ELR (cell line): ENCODE measurements at regions not wholly inside any gene's neighbourhood (a gene's known extent, or its start where the extent isn't known, plus 50 kb on each side); places are given as distances from the start of the nearest gene placed in this dataset.
A peak's percentile ranks its signal among the peaks of the same experiment; 100 is the strongest.

Experiments used
- DNase-seq: peaks from one replicate; pipeline ENCODE4 v3.0.0-alpha.2; 2015; ENCODE audit warnings: low read depth

- DNase-seq = peak; percentile 39
These were observed 319.1 kb downstream of the GPATCH2 start for GRCh38 chr1:217311766-217312165.

DNA sequence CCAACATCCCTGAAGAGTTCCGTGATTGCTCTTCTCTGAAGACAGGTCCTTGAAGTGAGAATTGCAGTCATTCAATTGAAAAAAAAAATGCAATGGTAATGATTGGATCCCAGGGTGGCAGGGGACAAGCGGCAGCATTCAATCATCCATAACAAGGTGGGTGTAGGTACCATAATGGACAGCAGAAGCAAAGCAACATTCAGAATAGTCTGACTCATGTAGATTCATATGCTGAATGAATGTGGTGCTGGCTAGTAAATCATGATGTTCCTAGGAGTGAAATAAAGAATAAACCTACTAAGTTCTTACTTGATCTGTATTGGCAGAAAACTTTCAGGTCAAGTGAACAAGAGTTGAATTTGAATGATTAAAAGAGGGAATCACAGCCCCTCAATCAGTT is 319.6 kb downstream of the GPATCH2 start:
- no peak for DNase-seq

DNA sequence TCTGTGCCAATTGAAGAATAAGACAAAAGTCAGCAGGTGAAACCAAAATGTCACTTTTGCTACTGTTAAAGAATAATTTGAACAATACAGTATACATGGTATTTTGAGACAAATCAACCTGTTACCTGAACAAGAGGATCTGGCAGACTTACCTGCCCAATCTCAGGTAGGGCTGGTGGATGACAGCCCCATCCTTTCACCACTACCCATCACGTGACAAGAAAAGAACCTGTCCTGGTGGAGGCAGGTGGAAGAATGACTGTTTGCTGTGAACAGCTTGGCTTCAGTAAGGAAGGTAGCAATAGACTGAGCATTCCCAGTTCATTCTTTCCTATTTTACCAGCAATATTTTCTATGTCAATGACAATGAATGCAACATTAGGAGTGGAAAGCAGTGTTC is 349.6 kb downstream of the GPATCH2 start:
- no peak for DNase-seq

DNA sequence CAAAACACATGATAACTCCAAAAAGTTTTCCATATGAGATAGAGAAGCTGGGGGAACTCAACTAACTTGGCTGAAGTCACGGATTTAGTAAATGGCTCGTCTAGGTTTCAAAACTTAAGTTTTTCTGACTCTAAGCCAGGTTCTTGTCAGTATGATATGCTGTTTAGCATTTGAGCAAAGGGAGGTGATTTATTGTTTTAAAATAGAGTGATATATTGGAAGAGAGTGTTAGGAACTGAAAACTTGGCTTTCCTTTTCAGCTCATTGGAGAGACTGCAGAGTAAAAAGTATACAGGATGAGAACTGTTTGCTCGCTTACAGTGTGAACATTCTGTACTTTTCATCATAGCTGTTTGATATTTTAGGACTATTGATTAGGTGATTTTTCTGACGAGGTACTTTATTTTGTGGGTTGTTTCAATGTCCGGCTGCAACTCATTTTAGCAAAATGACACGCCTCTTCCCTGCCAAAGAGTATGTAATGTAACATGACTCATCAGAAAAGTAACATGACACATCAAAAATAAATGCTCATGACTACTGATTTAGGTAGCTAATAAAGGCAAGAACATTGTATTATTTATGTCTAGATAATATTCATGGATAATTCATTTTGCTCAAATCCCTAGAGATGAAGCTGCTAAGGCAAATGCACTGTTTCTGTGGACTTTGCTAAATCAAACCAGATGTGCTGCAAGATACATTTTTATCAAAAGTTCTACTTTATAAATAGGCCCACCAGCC is 355.1 kb downstream of the GPATCH2 start:
- DNase-seq = peak; percentile 92

DNA sequence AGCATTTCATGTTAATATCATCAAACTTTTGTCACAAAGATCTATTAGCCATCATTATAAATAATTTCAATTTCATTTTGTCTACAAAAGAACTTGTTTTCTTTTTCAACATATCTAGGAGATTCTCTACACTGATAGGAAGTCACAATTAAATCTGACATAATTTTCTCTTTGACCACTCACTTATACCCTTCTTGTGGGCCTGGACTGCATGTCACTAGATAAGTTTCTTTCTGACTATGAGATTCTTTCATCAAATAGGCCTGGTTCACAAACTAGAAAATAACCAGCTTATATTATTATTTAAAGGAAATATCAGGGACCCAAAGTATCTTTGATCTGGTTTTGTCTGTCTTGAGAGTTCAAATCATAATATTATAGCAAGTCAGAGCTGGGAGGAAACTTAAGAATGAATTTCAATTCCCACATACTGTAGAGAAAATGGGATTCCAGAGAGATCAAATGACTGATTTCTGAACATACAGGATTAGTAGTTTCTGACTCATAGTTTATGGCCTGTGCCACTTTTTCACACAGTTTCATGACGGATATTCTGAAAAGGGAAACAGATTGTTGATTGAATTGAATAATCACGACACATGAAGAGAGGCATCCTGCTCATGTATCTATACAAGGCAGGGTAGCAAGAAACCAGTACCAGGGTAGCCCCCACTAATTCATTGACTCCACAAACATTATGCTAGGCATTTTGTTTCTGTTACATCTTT is 355.8 kb downstream of the GPATCH2 start:
- peak; percentile 90 for DNase-seq

DNA sequence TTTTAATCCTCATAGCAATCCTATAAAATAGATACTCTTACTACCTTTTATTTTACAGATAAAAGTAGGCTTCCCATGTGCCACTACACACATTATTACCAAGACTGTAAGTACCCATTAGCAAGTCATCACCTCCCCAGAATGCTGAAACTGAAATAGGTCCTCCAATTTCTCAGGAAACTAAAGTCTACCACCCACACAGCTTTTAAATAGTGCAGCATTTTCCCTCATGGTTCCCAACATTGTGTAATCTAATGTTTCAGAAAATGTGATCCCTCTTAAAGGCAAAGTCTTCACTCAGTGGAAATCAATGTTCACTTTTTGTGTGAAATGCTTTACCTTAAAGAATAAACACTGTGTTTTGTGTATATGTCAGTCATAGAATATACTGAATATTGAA is 356.5 kb downstream of the GPATCH2 start:
- DNase-seq = no peak

GRCh38 chr1:217273866-217274265 is 357.0 kb downstream of the GPATCH2 start:
- peak; percentile 2 for DNase-seq

- DNase-seq = peak; percentile 44
These were observed 358.5 kb downstream of the GPATCH2 start for GRCh38 chr1:217272385-217272784.

DNA sequence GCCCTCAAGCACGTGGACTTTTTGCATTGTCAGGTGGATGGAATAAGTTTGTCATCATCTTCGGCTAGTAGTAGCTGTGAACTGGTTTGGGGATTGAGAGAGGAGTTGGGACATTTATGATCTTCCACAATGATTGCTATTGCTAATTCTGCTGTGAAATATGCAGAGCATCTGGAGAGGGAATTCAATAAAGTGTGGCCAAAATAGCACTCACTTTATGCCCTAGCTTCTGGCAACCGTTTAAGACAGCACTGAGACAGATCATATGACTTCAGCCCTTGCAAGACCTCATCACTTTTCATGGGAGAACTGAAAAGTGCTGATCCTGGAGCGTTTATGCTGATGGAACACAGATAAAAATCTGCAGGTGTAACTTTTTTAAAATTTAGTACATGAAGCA is 360.8 kb downstream of the GPATCH2 start:
- DNase-seq = no peak

DNA sequence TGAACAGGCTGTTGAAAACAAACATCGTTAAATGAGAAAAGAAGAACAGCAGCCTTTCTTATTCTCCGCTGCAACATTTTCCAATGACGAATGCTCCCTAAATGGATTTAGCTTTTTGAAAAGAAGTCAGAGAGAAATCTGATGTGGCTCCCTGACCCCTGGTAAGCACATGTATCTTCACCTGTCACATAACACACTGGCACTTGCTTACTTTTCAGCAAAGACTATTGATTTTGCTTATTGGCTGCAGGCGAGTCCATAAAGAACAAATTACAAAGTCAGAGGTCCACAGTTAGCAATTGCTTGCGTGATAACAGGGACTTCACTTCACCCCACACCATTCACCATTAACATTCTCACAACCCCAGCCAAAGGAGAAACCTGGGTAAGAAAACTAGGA is 362.8 kb downstream of the GPATCH2 start:
- no peak for DNase-seq

DNA sequence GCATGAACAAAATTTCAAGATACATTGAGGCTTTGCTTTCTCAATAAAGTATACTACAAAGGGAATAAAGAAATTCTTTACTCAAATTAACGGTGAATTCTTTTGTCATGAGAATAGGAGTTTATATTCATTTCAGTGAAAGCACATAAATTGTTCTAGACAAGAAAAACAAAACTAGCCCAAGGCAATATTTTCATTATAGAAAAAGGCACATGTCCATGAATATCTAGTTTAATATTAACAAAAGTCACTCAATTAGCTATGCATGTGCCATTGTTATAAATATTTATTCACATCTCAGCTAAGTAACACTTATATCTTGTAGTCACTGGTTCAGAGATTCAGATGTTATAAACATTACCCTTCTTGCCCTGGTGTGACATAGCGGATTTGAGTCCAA is 369.3 kb downstream of the GPATCH2 start:
- no peak for DNase-seq

GRCh38 chr1:217260676-217261075 is 370.2 kb downstream of the GPATCH2 start:
- no peak for DNase-seq

DNA sequence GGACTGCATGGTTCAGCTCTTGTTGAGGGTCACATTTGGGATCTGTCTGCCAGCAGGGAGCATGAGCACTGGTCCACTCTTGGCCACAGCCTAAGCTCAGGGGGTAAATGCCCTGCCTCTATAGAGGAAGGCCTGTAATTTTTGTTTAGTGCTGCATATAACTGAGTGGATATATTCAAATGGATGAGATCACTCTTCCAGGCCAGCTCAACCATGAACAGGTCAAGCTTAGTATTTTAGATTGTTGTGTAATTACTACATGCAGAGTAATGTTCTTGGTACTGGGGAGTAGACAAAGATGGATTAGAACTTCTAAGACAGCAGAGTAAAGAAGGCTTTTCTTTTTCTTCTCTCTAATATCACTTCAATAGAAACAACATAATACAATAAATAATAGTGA is 376.9 kb downstream of the GPATCH2 start:
- DNase-seq = no peak

DNA sequence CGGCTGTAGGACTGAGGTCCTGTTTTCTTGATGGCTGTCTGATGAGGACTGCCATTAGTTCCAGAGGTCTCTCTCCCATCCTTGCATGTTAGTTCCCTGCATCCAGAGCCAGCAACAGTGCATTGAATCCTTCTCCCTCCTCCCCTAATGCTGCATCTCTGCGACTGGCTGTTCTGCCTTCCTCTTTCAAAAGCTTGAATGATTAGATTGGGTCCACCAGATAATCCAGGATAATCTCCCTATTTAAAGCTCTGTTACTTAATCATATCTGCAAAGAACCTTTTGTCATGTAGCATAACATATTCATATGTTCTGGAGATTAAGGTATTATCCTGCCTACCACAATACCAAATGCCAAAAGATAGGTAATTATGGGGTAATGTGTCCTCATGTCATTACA is 377.5 kb downstream of the GPATCH2 start:
- no peak for DNase-seq

DNA sequence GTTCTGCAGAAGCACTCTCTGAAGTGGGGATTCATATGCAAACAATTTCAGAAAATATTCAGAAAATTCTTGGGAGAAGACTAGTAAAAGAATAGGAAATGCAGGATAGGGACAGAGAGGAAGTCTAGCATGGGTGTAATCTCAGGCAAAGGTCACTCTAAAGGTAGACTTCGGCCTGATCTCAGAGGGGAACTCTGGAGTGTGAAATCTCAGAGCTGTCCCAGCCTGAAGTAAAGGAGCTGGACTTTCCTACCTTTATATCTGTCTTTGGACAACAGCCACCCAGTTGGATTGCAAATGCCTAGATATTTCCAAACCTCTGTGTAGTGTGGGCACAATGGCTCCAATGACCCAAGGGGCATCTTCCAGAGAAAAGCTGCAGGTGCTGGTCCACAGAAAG is 379.8 kb downstream of the GPATCH2 start:
- no peak for DNase-seq

GRCh38 chr1:217249857-217250256 is 381.0 kb downstream of the GPATCH2 start:
- no peak for DNase-seq

DNA sequence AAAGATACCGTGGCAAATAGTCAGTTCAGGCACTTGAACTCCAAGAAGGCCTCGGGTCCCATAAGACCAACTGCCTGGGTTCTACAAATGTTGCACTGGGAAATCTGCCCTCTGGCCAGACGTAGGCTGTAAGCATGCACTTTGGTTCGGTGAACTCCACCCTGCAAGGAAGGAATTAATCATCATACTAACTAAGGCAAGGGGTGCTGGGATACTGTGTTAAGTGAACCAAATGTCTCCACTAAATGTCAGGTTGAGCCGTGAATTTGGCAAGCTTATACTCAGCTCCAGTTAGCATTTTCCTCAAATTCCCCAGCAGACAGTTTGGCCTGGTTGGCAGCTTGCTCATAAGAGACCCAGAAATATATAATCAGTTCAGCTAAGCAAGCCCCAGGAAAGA is 385.9 kb downstream of the GPATCH2 start:
- DNase-seq = no peak

DNA sequence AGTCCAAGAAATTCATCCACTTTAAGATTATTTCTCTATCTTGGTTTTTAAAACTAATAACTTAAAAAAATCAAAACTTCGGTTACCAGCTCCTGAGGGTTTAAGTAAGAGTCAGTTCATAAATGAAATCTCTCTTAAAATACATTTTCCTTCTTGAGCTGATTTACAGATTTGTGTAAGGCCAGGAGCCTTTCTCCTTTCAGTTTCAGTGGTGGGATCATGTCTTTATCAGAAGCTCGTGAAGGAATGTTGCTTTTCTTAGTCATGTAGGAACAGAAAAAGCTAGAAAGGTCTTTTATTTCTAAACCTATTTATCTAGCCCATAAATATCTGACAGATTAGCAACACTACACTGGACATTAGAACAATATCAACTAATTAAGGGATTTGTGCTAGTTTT is 390.2 kb downstream of the GPATCH2 start:
- DNase-seq = no peak

- DNase-seq = no peak
These were observed 391.9 kb downstream of the GPATCH2 start for GRCh38 chr1:217238945-217239344.

DNA sequence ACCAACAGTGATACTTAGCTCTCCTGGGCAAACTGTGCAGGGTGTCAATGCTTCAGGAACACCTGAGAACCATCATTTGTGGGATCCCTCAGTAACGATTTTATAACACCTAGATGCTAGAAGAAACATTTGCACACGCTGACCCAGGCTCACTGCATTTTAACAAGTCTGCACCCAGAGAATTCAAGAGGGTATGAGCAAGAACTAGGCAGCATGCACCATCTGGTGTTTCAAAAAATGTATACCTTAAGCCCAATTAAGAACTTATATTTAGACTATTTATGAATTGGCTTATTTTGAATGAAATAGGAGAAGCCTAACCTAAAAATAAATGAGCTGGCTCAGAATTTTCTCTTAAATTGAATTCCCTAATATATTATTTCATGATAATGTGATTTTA is 400.5 kb downstream of the GPATCH2 start:
- no peak for DNase-seq

- no peak for DNase-seq
These were observed 402.2 kb downstream of the GPATCH2 start for GRCh38 chr1:217228689-217229088.

DNA sequence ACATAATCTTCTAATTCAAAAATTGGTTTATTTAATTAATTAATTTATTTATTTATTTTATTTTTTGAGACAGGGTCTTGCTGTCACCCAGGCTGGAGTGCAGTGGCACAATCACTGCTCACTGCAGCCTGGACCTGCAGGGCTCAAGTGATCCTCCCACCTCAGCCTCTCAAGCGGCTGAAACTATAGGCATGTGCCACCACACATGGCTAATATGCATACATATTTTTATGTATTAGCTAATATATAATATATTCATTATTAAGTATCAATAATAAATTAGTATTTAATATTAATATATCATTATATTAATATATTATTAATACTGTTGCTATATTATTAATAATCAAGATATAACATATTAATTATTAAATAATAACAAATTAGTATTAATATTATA is 406.7 kb downstream of the GPATCH2 start:
- DNase-seq = no peak

DNA sequence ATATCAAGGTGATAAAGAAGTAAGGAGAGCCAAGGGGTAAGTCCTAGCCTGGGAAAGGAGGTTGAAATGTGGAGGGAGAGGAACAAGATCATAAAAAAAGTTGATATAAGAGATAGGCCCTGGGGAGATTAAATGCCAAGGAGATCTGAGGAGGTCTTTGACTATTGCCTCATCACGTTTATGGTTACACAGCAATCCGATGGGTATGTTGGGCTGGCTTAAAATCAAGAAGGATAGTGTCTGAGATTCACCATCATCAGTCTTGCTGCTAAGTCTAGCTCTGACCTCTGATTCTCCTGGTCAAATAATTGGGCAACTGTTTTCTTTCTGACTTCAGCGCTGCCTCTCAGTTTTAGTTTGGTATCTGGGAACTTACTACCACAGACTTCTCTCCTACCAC is 416.3 kb downstream of the GPATCH2 start:
- DNase-seq = no peak

- DNase-seq = no peak
These were observed 419.4 kb downstream of the GPATCH2 start for GRCh38 chr1:217211486-217211885.
